DOHH2 (cell line): ENCODE measurements at regions not wholly inside any gene's neighbourhood (a gene's known extent, or its start where the extent isn't known, plus 50 kb on each side); places are given as distances from the start of the nearest gene placed in this dataset.
"Not testable (repeated sequence)": the region's sequence is repeated elsewhere in the genome, so short reads cannot be mapped to it uniquely, and the experiment has no call there.

ENCODE experiments used
- EZH2phosphoT487 ChIP-seq: fragments of 200-600 bp; sonication (generic); IDR thresholded peaks from 2 replicates; pipeline ENCODE4 v1.6.1; 2017; ENCODE audit warnings: borderline replicate concordance, mild to moderate bottlenecking, antibody characterized with exemption, low read length, moderate library complexity, mixed read lengths
- TF ChIP-seq, protein P1 (sequence below): fragments of 200-600 bp; sonication (generic); IDR thresholded peaks from one replicate; pipeline ENCODE4 v1.5.1; 2014; ENCODE audit warnings: antibody characterized with exemption, mild to moderate bottlenecking, low read depth, low read length; ENCODE audit not compliant: poor library complexity, severe bottlenecking

DNA sequence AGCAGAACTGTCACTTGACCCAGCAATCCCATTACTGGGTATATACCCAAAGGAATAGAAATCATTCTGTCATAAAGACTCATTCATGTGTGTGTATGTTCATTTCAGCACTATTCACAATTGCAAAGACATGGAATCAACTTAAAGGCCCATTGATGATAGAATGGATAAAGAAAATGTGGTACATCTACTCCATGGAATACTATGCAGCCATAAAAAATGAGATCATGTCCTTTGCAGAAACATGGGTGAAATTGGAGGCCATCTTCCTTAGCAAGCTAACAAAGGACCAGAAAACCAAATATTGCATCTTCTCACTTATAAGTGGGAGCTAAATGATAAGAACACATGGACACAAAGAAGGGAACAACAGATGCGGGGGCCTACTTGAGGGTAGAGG, 422.5 kb downstream of the HS3ST3B1 start:
- TF ChIP-seq, protein P1, sequence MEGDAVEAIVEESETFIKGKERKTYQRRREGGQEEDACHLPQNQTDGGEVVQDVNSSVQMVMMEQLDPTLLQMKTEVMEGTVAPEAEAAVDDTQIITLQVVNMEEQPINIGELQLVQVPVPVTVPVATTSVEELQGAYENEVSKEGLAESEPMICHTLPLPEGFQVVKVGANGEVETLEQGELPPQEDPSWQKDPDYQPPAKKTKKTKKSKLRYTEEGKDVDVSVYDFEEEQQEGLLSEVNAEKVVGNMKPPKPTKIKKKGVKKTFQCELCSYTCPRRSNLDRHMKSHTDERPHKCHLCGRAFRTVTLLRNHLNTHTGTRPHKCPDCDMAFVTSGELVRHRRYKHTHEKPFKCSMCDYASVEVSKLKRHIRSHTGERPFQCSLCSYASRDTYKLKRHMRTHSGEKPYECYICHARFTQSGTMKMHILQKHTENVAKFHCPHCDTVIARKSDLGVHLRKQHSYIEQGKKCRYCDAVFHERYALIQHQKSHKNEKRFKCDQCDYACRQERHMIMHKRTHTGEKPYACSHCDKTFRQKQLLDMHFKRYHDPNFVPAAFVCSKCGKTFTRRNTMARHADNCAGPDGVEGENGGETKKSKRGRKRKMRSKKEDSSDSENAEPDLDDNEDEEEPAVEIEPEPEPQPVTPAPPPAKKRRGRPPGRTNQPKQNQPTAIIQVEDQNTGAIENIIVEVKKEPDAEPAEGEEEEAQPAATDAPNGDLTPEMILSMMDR, result not testable (repeated sequence)
- TF ChIP-seq EZH2phosphoT487, result not testable (repeated sequence)
